A673 (cell line): ENCODE measurements at regions not wholly inside any gene's neighbourhood (a gene's known extent, or its start where the extent isn't known, plus 50 kb on each side); places are given as distances from the start of the nearest gene placed in this dataset.

Experiments
- CTCF ChIP-seq: fragments of 300-800, 200-600 bp; sonication (generic); conservative IDR thresholded peaks from 2 replicates; pipeline ENCODE4 v1.5.1; 2017; ENCODE audit warnings: low read depth, mild to moderate bottlenecking, antibody characterized with exemption, low read length, moderate library complexity, mixed read lengths
- EZH2 ChIP-seq: fragments of 200-600 bp; sonication (generic); IDR thresholded peaks from 2 replicates; pipeline ENCODE4 v1.6.1; 2017; ENCODE audit warnings: borderline replicate concordance, low read depth, mild to moderate bottlenecking, mixed read lengths, antibody characterized with exemption, low read length; ENCODE audit not compliant: poor library complexity, severe bottlenecking

GRCh38 chr17:56690441-56691291 is 97.2 kb downstream of the NOG start:
- TF ChIP-seq CTCF (no peak), EZH2 (no peak)
